HFF-Myc (cell line): ENCODE measurements at regions not wholly inside any gene's neighbourhood (a gene's known extent, or its start where the extent isn't known, plus 50 kb on each side); places are given as distances from the start of the nearest gene placed in this dataset.
"Not testable (repeated sequence)": the region's sequence is repeated elsewhere in the genome, so short reads cannot be mapped to it uniquely, and the experiment has no call there.

Source experiments
- DNase-seq: peaks from one replicate; pipeline ENCODE4 v3.0.0-alpha.2; 2011; ENCODE audit warnings: low read depth; ENCODE audit errors: extremely low read depth
- H3K4me3 ChIP-seq: replicated peaks from 2 replicates; pipeline ENCODE4 v1.5.1; 2011; ENCODE audit warnings: low read depth, mild to moderate bottlenecking, control low read depth, low read length
- CTCF ChIP-seq: IDR thresholded peaks from 2 replicates; pipeline ENCODE4 v1.5.1; 2012; ENCODE audit warnings: mild to moderate bottlenecking, low read depth, low read length, control low read depth; ENCODE audit errors: missing control alignments

- TF ChIP-seq CTCF: no peak
- no peak overlapping the region for H3K4me3 ChIP-seq
- DNase-seq: no peak
These were observed 232.0 kb downstream of the DSC3 start for GRCh38 chr18:30810580-30810979.

DNA sequence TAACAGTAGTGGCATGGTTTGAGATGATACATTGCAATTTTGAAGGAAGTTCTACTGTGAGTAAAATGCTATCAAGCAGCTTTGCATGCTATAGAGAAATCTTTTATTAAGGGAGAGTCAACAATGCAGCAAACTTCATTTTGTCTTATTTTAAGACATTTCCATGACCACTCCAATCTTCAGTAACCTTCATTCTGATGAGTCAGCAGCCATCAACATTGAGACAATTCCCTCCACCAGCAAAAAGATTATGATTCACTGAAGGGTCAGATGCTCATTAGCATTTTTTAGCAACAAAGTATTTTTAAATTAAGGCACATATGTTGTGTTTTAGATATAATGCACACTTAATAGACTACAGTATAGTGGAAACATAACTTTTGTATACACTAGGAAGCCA, 235.7 kb downstream of the DSC3 start:
- TF ChIP-seq CTCF: no peak
- DNase-seq: no peak
- no peak overlapping the region for H3K4me3 ChIP-seq

DNA sequence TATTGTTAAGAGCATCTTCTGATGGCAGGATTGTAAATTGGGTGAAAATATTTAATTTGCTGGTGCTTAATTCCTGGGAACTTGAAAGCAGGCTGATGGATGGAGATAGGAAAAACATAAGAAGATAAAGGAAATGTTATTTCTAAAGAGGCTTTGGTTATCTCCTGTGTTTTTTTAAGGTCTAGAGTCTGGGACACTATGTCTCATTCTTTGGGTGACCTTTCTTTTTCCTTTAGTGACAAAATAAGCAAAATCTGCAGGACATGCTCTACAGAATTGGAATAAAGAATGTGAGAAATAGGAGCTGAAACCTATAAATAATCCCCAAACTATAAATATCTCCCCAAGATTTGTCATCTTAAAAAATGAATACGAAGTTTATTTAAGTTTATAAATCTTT, 241.7 kb downstream of the DSC3 start:
- H3K4me3 ChIP-seq: no peak overlapping the region
- DNase-seq: no peak
- TF ChIP-seq CTCF: no peak

- DNase-seq: no peak
- no peak for TF ChIP-seq CTCF
These were observed 250.5 kb downstream of the DSC3 start for GRCh38 chr18:30792051-30792450.

GRCh38 chr18:30788411-30788991, 254.0 kb downstream of the DSC3 start:
- not testable (repeated sequence) for H3K4me3 ChIP-seq, DNase-seq

More at GRCh38 chr18:30792051-30792450, 250.5 kb downstream of the DSC3 start:
- H3K4me3 ChIP-seq: no peak overlapping the region

- H3K4me3 ChIP-seq: no peak overlapping the region
- DNase-seq: no peak
- TF ChIP-seq CTCF: no peak
These were observed 255.1 kb downstream of the DSC3 start for GRCh38 chr18:30787410-30787809.

- no peak for TF ChIP-seq CTCF
- no peak overlapping the region for H3K4me3 ChIP-seq
- DNase-seq: no peak
These were observed 260.9 kb downstream of the DSC3 start for GRCh38 chr18:30781601-30782000.
